Vagina (tissue), 2 donors: ENCODE measurements at regions not wholly inside any gene's neighbourhood (a gene's known extent, or its start where the extent isn't known, plus 50 kb on each side); places are given as distances from the start of the nearest gene placed in this dataset.

Experiments used
- POLR2A ChIP-seq, 2 donors: fragments of 450-650 bp; IDR thresholded peaks; one replicate each; pipeline ENCODE4 v1.6.1; 2017; ENCODE audit warnings: antibody characterized with exemption in 2 of 2, mild to moderate bottlenecking in 2 of 2, moderate library complexity in 2 of 2
- TF ChIP-seq, protein P1 (sequence below), 3 experiments: fragments of 450-650 bp in 2 of 3; fragments of 200-600 bp in 1 of 3; sonication (generic) in 1 of 3; IDR thresholded peaks; one replicate each; pipeline ENCODE4 v1.5.1; 2017 to 2019; ENCODE audit warnings: antibody characterized with exemption in 3 of 3, mild to moderate bottlenecking in 2 of 3, moderate library complexity in 2 of 3

DNA sequence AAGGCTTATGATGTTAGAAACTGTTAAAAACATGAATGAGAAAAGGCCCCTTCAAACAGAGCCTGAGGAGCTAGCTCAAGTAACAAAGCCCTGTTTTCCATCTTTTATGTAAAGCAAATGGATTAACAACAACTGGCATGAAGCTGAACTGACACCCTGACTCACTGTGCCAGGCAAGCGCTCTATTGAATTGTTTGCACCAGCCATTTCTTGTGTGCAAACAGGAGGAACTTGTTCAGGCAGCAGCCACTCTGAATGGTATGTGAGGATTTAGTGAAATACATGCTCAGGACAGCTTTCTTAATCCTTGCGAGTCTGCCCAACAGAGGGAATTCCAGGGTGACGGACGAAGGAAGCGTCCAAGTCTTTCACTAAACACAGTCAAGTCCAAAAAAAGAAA, 291.1 kb upstream of the ADGRL2 start:
- TF ChIP-seq, protein P1, sequence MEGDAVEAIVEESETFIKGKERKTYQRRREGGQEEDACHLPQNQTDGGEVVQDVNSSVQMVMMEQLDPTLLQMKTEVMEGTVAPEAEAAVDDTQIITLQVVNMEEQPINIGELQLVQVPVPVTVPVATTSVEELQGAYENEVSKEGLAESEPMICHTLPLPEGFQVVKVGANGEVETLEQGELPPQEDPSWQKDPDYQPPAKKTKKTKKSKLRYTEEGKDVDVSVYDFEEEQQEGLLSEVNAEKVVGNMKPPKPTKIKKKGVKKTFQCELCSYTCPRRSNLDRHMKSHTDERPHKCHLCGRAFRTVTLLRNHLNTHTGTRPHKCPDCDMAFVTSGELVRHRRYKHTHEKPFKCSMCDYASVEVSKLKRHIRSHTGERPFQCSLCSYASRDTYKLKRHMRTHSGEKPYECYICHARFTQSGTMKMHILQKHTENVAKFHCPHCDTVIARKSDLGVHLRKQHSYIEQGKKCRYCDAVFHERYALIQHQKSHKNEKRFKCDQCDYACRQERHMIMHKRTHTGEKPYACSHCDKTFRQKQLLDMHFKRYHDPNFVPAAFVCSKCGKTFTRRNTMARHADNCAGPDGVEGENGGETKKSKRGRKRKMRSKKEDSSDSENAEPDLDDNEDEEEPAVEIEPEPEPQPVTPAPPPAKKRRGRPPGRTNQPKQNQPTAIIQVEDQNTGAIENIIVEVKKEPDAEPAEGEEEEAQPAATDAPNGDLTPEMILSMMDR (IDR thresholded peaks at IDR 0.05): no peak
- no peak for TF ChIP-seq POLR2A (IDR thresholded peaks at IDR 0.05)
